ENCODE measurements at regions not wholly inside any gene's neighbourhood (a gene's known extent, or its start where the extent isn't known, plus 50 kb on each side); places are given as distances from the start of the nearest gene placed in this dataset.
"Not testable (repeated sequence)": the region's sequence is repeated elsewhere in the genome, so short reads cannot be mapped to it uniquely, and the experiment has no call there.

- DNase-seq (ENCODE audit: low read depth), result no peak
These were observed 1061.2 kb downstream of the DIPK2A start for GRCh38 chr3:145032791-145033190.

GRCh38 chr3:145035682-145036081 lies 1064.1 kb downstream of the DIPK2A start:
- DNase-seq (ENCODE audit: low read depth), result no peak

- not testable (repeated sequence) for DNase-seq (ENCODE audit: low read depth)
These were observed 1082.4 kb downstream of the DIPK2A start for GRCh38 chr3:145054055-145054454.

- DNase-seq (ENCODE audit: low read depth), result no peak
These were observed 1083.9 kb downstream of the DIPK2A start for GRCh38 chr3:145055375-145056076.

GRCh38 chr3:145058483-145058882 lies 1086.9 kb downstream of the DIPK2A start:
- no peak for DNase-seq (ENCODE audit: low read depth)

- DNase-seq (ENCODE audit: low read depth), result no peak
These were observed 1092.0 kb downstream of the DIPK2A start for GRCh38 chr3:145063616-145064015.

GRCh38 chr3:145070795-145071194 lies 1090.2 kb downstream of the PLOD2 start:
- DNase-seq (ENCODE audit: low read depth), result no peak

GRCh38 chr3:145079436-145079835 lies 1081.5 kb downstream of the PLOD2 start:
- DNase-seq (ENCODE audit: low read depth), result no peak

GRCh38 chr3:145087038-145087437 lies 1073.9 kb downstream of the PLOD2 start:
- no peak for DNase-seq (ENCODE audit: low read depth)

- no peak for DNase-seq (ENCODE audit: low read depth)
These were observed 1072.1 kb downstream of the PLOD2 start for GRCh38 chr3:145088917-145089316.

- DNase-seq (ENCODE audit: low read depth), result no peak
These were observed 1071.6 kb downstream of the PLOD2 start for GRCh38 chr3:145089337-145089736.

- peak; percentile 11 for DNase-seq (ENCODE audit: low read depth)
These were observed 1066.5 kb downstream of the PLOD2 start for GRCh38 chr3:145094355-145094941.

GRCh38 chr3:145111141-145111540 lies 1049.8 kb downstream of the PLOD2 start:
- DNase-seq (ENCODE audit: low read depth), result not testable (repeated sequence)

- DNase-seq (ENCODE audit: low read depth), result no peak
These were observed 1044.2 kb downstream of the PLOD2 start for GRCh38 chr3:145116769-145117168.

GRCh38 chr3:145118303-145118702 lies 1042.7 kb downstream of the PLOD2 start:
- DNase-seq (ENCODE audit: low read depth), result no peak

GRCh38 chr3:145124900-145125678 lies 1035.9 kb downstream of the PLOD2 start:
- DNase-seq (ENCODE audit: low read depth), result peak; percentile 1

- no peak for DNase-seq (ENCODE audit: low read depth)
These were observed 1027.7 kb downstream of the PLOD2 start for GRCh38 chr3:145133281-145133680.

GRCh38 chr3:145134738-145135137 lies 1026.2 kb downstream of the PLOD2 start:
- no peak for DNase-seq (ENCODE audit: low read depth)

GRCh38 chr3:145144361-145144760 lies 1016.6 kb downstream of the PLOD2 start:
- DNase-seq (ENCODE audit: low read depth), result no peak

- no peak for DNase-seq (ENCODE audit: low read depth)
These were observed 1015.5 kb downstream of the PLOD2 start for GRCh38 chr3:145145461-145145860.

GRCh38 chr3:145159640-145160039 lies 1001.3 kb downstream of the PLOD2 start:
- DNase-seq (ENCODE audit: low read depth), result no peak

- no peak for DNase-seq (ENCODE audit: low read depth)
These were observed 990.9 kb downstream of the PLOD2 start for GRCh38 chr3:145170121-145170520.

- DNase-seq (ENCODE audit: low read depth), result no peak
These were observed 985.4 kb downstream of the PLOD2 start for GRCh38 chr3:145175626-145176025.
